Kidney (tissue), 13 donors: ENCODE measurements at regions not wholly inside any gene's neighbourhood (a gene's known extent, or its start where the extent isn't known, plus 50 kb on each side); places are given as distances from the start of the nearest gene placed in this dataset.

Experiments used
- DNase-seq, 5 donors: peaks; one replicate each; pipeline ENCODE4 v3.0.0-alpha.2; 2013 to 2020
- FAIRE-seq: peaks from 2 replicates; lab custom pipeline; 2012; peaks lifted over from hg19 to GRCh38; lab: Jason Lieb, UNC
- H3K27ac ChIP-seq, 2 donors: one replicate each; pipeline ENCODE4 v1.7.0; 2013; ENCODE audit warnings: low read depth in 2 of 2, low read length in 2 of 2, inconsistent platforms in 1 of 2
- H3K27me3 ChIP-seq: one replicate; pipeline ENCODE4 v1.7.1; 2013; ENCODE audit warnings: low read length, inconsistent platforms; ENCODE audit not compliant: control insufficient read depth, insufficient read depth
- H3K36me3 ChIP-seq, 3 donors: one replicate each; pipeline versions ENCODE4 v1.7.0 to v1.7.1; 2013; ENCODE audit warnings: low read length in 3 of 3, control low read depth in 1 of 3, inconsistent platforms in 1 of 3; ENCODE audit not compliant: insufficient read depth in 3 of 3, control insufficient read depth in 2 of 3
- H3K4me1 ChIP-seq, 3 donors: one replicate each; pipeline versions ENCODE4 v1.7.0 to v1.7.1; 2013; ENCODE audit warnings: low read length in 3 of 3, inconsistent platforms in 1 of 3, low read depth in 1 of 3; ENCODE audit not compliant: control insufficient read depth in 2 of 3, insufficient read depth in 2 of 3
- H3K4me3 ChIP-seq, 3 donors: one replicate each; pipeline versions ENCODE4 v1.7.0 to v1.8.1; 2013; ENCODE audit warnings: low read length in 3 of 3, control low read depth in 1 of 3, inconsistent platforms in 1 of 3
- H3K9ac ChIP-seq, 3 donors: one replicate each; pipeline versions ENCODE4 v1.7.0 to v1.7.1; 2013; ENCODE audit warnings: low read length in 3 of 3, control low read depth in 1 of 3, inconsistent platforms in 1 of 3
- H3K9me3 ChIP-seq, 3 donors: one replicate each; pipeline versions ENCODE4 v1.7.0 to v1.7.1; 2013; ENCODE audit warnings: low read length in 3 of 3, control low read depth in 1 of 3, inconsistent platforms in 1 of 3; ENCODE audit not compliant: control insufficient read depth in 2 of 3, insufficient read depth in 1 of 3
- CTCF ChIP-seq: IDR thresholded peaks from 3 replicates; pipeline ENCODE4 v1.5.1; 2012; ENCODE audit warnings: mild to moderate bottlenecking, moderate library complexity, borderline replicate concordance; ENCODE audit not compliant: insufficient read depth; ENCODE audit errors: extremely low read depth
- intact Hi-C: fragments of 100-400 bp; cut with DNase I; formaldehyde crosslinking; loops from one replicate; pipeline ENCODE4 v1.11.1; 2022
- donor health status: control.
- donor health status: control.
- donor health status: control.
- donor health status: control.
- donor health status: control.
- donor health status: DM: yes; HTN: yes; CAD: no.
- donor health status: Normal renal cell carcinoma (clear cell type).

- Histone ChIP-seq H3K27ac (no peak overlapping the region), H3K36me3 (no peaks in the 10 kb centered on the region), H3K27me3 (no peaks in the 10 kb centered on the region), H3K4me3 (no peak overlapping the region), H3K9ac (no peak overlapping the region), H3K4me1 (no peaks in the 10 kb centered on the region), H3K9me3 (no peaks in the 10 kb centered on the region)
- intact Hi-C loops, result no loop called here
- DNase-seq (no peak), FAIRE-seq (no peak)
- no peak for TF ChIP-seq CTCF
Measured at GRCh38 chr16:79677799-79678530, 77.4 kb upstream of the MAF start.

- intact Hi-C loops, result no loop called here
- peaks cover 0 to 8% (median 0%) of the 10 kb centered on the region in 3 donors for H3K9me3 ChIP-seq
- DNase-seq, result no peak
Measured at GRCh38 chr16:79673635-79674034, 73.1 kb upstream of the MAF start.

DNA sequence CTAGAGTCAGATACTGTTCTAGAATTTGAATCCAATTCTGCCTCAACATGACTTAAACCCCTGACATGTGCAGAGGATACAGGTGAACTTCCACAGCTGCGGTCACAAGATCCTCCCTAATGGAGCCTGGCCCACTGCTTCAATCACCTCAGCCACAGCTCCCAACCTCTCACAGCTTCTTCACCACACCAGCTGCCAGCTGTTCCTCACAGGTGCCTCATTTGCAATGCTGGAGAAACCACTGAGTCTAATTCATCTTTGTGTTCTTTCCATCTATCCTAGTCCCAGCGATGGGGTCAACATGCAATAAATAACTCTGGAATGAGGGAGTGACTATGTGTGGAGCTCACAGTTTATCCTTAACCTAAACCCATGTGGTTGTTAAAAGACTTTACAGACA, 72.0 kb upstream of the MAF start:
- DNase-seq, result no peak
- intact Hi-C loops, result no loop called here
- Histone ChIP-seq H3K27me3 (no peaks in the 10 kb centered on the region), H3K27ac (no peak overlapping the region), H3K9ac (no peak overlapping the region), H3K9me3 (peaks cover 0 to 12% (median 0%) of the 10 kb centered on the region in 3 donors), H3K4me1 (no peaks in the 10 kb centered on the region), H3K4me3 (no peak overlapping the region), H3K36me3 (no peaks in the 10 kb centered on the region)
- no peak for TF ChIP-seq CTCF
- no peak for FAIRE-seq

More at GRCh38 chr16:79673635-79674034, 73.1 kb upstream of the MAF start:
- Histone ChIP-seq H3K4me3 (no peak overlapping the region), H3K9ac (no peak overlapping the region), H3K27me3 (no peaks in the 10 kb centered on the region), H3K36me3 (no peaks in the 10 kb centered on the region), H3K27ac (no peak overlapping the region), H3K4me1 (no peaks in the 10 kb centered on the region)
- no peak for FAIRE-seq
- TF ChIP-seq CTCF, result no peak
